NCI-H526 treated with DMSO at 0.1 percent for 48 hours (cell line): ENCODE measurements at regions not wholly inside any gene's neighbourhood (a gene's known extent, or its start where the extent isn't known, plus 50 kb on each side); places are given as distances from the start of the nearest gene placed in this dataset.
"Not testable (repeated sequence)": the region's sequence is repeated elsewhere in the genome, so short reads cannot be mapped to it uniquely, and the experiment has no call there.

Experiments used
- DNase-seq: peaks from one replicate; lab custom pipeline; 2025; lab: John Stamatoyannopoulos, UW

DNA sequence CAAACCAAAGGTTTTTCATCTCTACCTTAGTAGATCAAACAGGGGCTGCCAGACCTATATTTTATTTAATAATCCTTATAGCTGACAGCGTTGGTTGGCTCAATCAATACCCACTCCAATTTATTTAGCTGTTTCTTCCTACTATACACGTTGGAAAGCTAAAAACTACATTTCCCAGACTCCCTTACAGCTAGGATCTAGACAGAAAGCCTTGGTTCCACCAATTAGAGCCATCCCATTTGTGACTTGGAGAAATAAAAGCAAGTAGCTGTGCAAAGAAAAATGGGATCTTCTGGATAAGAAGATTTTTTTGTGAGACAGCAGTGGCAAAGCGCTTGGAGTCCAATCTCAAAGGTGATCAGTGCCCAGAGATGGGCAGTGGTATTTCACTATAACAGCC lies 331.3 kb upstream of the MEIS1 start:
- DNase-seq, result no peak

DNA sequence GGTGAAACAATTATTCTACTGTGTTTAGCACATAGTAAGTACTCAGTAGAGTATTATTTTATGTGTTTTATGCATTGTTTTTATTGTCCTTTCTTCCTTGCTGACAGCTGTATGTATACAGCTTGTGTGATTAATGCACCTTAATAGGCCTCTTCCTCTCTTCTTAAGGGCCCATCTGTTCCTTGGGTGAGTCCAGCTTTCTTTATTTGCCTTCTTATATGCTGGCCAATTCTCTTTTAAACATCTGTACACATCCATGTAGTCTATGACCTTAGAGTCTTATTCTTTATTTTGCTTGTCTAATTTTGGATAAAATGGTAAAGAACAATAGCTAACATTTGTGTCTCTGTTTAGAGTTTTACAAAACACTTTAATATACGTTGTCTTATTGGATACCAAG lies 333.7 kb upstream of the MEIS1 start:
- no peak for DNase-seq

DNA sequence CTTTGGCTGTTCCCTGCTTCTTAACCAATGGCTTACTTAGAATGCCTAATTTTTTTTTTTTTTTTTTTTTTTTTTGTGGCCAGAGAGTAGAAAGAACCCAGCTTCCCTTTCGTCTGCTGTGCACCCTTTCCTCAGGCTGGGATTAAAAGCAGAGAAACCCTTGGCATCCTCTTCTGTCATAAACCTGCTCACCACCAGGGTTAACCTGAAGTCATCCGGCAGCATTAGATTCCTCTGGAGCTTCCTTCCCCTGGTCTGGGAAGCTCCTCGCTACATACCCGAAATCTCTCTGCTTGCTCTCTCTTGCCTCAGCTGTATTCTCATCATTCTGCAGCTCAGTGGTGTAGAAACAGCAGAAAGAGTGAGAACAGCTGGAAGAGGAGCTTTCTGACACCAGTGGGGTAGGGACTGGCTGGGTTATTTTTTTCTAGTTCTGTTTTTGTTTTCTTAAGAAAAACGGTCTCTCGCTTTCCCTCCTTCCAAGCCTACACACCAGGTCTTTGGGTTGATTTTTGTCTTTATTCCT lies 339.0 kb upstream of the MEIS1 start:
- no peak for DNase-seq

DNA sequence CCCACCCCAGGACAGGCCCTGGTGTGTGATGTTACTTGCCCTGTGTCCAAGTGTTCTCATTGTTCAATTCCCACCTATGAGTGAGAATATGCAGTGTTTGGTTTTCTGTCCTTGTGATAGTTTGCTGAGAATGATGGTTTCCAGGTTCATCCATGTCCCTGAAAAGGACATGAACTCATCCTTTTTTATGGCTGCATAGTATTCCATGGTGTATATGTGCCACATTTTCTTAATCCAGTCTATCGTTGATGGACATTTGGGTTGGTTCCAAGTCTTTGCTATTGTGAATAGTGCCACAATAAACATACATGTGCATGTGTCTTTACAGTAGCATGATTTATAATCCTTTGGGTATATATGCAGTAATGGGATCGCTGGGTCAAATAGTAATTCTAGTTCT lies 340.2 kb upstream of the MEIS1 start:
- not testable (repeated sequence) for DNase-seq

GRCh38 chr2:66093371-66093770 lies 341.6 kb upstream of the MEIS1 start:
- no peak for DNase-seq

GRCh38 chr2:66084948-66085590 lies 349.9 kb upstream of the MEIS1 start:
- DNase-seq, result no peak

DNA sequence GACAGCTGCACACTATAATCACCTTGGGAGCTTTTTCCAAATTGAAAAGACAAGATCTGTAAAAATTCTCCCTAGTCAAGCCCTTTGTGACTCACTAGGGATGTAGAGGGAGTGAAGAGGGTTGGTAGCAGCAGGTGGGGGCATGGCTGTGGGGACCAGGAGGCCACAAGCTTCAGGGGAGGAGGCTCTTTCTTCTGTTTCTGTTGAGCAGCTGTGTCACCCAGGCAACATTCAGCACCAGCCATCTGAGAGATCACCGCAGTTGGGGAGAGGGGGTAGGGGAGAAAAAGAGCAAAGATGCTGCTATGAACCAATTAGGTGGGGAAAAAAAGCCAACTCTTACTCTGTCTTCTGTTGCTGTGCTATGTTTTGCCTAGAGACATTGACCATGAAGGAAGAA lies 352.3 kb upstream of the MEIS1 start:
- no peak for DNase-seq

DNA sequence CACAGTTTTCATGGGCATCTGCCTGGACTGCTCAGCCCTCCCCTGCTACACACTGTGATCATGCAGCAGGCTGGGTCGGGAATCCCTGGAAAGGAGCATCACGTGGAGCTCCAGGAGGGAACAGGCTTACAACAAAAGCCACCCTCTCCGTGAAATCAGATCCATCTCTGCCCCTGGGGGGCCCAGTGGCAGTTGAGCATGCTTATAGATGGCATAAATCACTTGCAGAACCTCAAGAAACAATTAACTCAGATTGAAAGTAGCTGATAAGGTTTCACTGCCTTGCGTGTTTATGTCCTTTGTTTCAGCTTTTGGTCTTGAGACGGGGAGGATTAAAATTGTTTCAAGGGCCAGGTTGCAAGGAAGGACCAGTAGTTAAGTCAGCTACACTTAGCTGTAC lies 354.8 kb upstream of the MEIS1 start:
- no peak for DNase-seq

DNA sequence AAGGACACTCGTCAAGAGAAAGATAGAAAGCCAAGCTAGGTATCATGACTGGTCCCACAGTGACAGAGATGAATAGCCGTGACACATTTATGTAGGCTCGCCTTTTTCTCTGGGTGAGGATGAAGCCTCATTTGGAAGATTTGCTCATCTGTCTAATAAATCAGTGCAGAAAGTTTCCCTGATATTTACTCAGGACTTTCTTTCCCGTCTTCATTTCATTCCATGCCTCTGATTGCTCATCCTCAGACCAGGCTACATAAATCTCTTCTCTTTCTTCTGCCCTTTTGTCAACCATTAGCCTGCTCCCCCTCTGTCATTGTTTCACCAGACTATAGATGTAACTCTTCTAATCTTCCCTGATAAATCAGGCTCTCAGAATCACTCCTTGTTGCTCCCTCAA lies 361.8 kb upstream of the MEIS1 start:
- DNase-seq, result no peak

GRCh38 chr2:66070721-66071602 lies 364.0 kb upstream of the MEIS1 start:
- no peak for DNase-seq

DNA sequence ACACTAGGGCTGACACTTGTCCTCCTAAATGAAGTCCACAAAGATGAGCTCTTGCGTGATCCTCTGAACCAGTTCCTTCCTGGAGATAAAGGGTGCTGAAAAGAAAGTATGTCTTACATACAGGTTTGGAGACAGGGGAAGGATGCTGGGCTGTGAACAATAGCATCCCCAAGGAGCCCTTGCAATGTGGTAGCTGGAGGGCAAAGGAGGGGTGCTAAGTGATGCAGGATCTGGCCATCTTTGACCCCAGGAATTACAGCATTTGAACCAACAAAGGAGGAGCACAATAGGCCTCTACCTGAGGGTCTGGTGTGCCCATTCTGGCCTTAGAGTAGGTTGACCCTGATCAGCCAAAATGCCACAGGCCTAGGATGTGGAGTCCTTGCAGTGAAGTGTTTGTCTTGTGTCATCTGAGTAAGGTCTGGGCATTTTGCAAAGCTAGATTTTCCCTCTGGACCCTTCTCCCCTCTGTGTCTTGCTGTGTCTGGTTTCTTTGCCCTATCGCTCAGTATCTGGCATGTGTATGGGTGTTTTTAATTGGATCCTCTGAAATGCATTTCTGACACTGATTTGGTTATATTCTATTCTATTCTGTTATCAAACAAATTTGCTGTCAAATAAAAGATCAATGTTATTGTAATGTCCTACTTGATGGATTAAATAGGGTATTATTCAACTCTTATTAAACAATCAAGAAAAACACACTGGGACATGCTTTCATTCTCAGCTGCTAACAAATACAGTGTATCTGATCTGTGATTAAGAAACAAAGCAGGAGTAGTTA lies 364.8 kb upstream of the MEIS1 start:
- no peak for DNase-seq

DNA sequence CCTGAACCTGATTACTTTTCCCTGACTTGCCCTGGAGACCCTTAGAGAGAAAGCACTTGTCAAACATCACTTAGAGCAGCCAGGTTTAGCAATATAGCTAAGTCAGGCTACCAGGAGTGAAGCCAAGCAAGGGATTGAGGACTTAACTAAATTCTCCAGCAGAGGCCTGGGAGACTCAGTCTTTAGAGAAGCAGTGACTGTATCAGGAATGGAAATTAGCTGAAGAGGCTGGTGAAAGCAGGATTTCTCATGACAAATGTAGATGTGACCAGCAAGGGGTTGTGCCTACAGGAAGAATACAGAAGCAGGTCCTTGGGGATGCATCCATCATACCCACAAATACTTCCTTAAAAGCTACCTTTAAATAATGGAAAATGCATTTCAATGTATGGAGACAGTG lies 368.9 kb upstream of the MEIS1 start:
- no peak for DNase-seq

DNA sequence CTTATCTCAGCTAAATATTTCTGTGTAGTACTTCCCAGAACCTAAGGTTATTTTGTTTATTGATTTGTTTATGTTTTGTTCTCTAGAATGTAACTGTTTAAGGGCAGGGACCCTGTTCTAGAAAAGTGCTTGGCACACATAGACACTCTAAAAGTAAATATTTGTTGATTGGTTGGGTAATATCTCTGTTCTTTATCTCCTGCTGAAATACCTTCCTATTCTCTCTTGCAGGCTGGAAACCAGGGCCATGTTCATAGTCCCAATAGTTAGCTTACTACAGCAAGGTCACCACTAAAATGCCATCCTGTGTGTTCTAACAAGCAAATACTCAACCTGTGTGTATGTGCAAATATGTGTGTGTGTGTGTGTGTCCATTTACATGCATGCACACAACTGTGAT lies 375.6 kb upstream of the MEIS1 start:
- no peak for DNase-seq

DNA sequence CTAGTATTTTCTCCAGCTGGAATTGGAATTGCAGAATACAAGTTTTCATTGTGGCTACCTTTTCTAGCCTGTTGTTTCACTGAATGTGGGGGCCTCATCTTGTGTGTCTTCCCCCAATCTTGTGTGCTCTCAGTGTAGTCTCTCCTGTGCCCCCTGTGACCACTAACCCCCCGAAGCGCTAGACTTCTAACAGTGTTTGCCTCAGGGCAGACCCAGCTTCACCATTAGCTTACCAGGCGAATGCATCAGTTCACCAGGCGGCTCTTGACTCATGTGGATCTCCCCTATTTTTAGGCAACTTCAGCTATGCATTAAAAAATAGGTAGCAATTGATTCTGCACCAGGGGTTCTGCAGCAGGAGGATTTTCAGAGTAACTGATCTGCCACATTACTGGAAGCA lies 376.2 kb upstream of the MEIS1 start:
- DNase-seq, result no peak

GRCh38 chr2:66057844-66058243 lies 377.1 kb upstream of the MEIS1 start:
- DNase-seq, result no peak

DNA sequence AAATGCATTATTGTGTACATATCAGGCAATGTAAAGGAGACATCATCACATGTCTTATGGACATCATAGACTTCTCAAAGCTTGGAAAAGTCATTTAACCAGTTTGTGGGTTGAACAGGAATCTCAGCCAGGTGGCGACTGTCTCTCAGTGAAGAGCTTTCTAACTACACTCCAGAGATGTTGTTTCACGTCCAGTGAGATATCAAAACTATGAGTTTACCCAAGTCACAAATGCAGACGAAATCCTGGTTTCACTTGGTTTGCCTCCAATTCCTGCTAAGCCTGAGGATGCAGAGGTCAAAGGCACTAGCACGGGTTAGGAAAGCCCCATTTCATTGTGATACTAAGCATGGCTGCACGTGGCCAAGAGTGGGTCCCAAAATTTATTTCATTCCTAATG lies 384.5 kb upstream of the MEIS1 start:
- no peak for DNase-seq

DNA sequence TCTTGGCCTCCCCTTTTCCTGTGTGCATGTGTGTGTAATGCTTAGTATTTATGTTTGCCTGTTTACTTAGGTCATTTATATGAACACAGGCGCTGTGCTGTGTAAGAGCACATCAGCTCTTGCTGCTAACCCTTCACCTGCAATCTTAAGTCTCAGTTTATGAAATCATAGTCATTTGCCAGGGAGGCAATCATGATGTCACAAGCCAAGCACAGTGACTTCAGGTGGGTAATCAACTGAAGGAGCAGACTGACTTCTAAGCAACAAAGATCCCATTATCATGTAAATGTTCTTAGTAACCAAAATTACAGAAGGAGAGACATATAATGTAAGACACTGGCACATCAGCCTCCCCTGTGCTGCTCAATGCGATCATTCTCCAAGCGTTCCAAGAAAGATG lies 386.3 kb upstream of the MEIS1 start:
- DNase-seq, result no peak

DNA sequence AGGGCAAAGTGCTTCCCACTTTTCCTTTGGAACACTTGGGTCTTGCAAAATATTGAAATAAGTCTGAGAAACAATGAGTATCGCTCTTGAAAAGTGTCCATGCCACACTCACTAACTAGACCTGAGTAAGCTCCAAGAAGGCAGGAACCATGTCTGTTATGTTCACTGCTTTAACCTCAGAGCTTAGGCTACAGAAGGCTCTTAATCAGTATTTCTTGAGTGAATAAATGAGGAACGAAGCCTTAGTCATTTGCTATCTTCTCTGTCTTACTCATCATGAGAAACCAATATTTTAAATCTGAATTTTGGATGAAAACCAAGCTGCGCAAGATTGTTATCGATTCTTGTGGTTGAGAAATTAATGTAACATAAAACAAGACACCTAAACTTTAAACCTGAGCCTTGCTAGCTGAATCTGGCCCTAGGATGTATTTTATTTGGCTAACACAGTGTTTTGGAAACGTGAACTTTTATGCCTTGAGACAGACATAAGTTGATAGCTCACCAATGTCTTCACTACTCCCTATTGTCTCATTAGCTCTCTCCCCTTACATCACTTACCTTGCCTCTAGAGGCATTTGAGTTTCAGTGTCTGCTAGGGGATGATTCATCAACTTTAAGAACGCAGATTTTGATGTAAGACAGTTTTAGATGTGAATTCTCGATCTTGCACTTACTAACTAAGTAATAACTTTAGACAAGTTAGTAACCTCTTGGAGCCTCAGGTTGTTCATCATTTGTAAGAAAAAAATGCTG lies 392.8 kb upstream of the MEIS1 start:
- no peak for DNase-seq

DNA sequence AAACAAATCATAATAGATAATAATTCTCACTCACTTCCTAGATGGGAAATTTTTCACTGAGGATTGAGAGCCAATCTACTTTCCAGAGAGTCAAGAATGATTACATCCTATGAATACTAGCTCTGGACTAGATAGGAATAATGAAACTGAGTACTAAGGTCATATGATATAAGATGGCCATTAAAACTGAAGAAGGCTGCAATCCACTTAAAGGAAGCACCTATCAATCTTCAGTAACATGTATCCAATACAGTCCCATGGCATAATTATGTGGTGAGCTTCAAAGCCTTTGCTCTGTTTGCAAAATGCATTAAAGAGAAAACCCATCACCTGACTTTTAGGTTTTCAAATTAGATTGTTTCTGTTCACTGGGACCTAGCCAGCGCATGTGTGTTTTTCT lies 398.0 kb upstream of the MEIS1 start:
- no peak for DNase-seq

- DNase-seq, result no peak
Observed at GRCh38 chr2:66034467-66034866, 400.5 kb upstream of the MEIS1 start.

DNA sequence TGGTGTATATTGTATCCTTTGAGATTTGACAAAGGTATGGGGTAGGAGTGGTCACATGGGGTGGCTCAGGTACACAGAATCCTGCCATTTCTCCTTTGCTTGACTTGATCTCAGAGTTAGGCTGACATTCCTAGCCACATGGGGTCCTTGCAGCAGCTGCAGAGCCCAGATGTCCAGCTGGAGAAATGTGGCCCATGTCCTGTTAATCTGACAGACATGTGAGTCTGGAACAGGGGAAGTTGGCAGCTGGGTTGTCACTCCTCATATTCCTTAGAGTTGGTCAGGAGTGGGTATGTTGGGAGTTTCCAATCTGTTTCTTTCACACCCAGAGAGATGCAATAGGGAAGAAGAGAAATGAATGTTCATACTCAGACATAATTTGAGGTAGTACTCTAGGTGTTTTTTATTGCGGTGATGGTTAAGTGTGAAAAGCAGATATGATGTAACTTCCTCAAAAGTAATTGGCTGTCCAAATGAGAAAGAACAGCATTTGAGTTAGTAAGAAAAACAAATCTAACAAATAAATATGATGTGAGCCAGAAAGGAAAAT lies 402.6 kb upstream of the MEIS1 start:
- no peak for DNase-seq

GRCh38 chr2:66031236-66031635 lies 403.7 kb upstream of the MEIS1 start:
- no peak for DNase-seq
